Body of pancreas (tissue), 4 donors: ENCODE measurements at regions not wholly inside any gene's neighbourhood (a gene's known extent, or its start where the extent isn't known, plus 50 kb on each side); places are given as distances from the start of the nearest gene placed in this dataset.

ENCODE experiments used
- CTCF ChIP-seq, 7 experiments: fragments of 450-650 bp in 4 of 7; fragments of 200-600 bp in 3 of 7; sonication (generic) in 3 of 7; IDR thresholded peaks; one replicate each; pipeline ENCODE4 v1.5.1; 2016 to 2019; ENCODE audit warnings: antibody characterized with exemption in 7 of 7
- POLR2A ChIP-seq, 3 donors: fragments of 450-650 bp; IDR thresholded peaks; one replicate each; pipeline ENCODE4 v1.6.1; 2016; ENCODE audit warnings: antibody characterized with exemption in 3 of 3, mild to moderate bottlenecking in 2 of 3

GRCh38 chr11:80748207-80748925 is 1307.5 kb upstream of the TENM4 start:
- TF ChIP-seq CTCF (IDR thresholded peaks at IDR 0.05) = no peak
- TF ChIP-seq POLR2A (IDR thresholded peaks at IDR 0.05) = no peak
